ENCODE measurements at regions not wholly inside any gene's neighbourhood (a gene's known extent, or its start where the extent isn't known, plus 50 kb on each side); places are given as distances from the start of the nearest gene placed in this dataset.

DNA sequence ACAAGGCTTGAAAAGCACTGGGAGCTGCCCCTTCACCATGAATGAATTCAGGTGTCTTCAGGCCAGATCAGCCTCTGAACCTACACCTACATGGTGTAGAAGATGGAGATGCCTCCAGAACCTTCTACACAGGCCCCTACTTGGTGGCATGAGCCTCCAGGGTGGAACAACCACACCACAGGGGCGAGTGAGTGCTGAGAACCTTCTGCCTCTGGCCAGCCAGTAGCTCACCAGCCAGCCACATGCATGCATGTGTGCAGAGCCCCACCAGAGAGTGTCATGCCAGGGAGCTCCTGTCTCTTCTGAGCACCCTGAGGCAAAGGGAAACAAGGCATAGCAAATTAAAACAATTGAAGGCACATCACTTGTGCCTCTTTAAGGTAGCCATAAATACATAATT is 161.8 kb upstream of the TOPAZ1 start:
- ATAC-seq (ENCODE audit: low read depth) (no peak), DNase-seq (no peak)
- Histone ChIP-seq H3K9me3 (ENCODE audit: control extremely low read depth in 1 of 3, control insufficient read depth in 2 of 3, insufficient read depth in 1 of 3, low read length in 2 of 3) (no peaks in the 10 kb centered on the region), H3K27ac (ENCODE audit: low read length in 2 of 2) (no peak overlapping the region), H3K9ac (ENCODE audit: low read length) (no peak overlapping the region), H3K79me2 (ENCODE audit: control insufficient read depth, insufficient read depth, low read length) (no peaks in the 10 kb centered on the region), H3K36me3 (replicated peaks in 1 of 2; ENCODE audit: control extremely low read depth in 1 of 2, control insufficient read depth in 1 of 2, extremely low read depth in 1 of 2, insufficient read depth in 2 of 2, low read length in 1 of 2) (no peaks in the 10 kb centered on the region), H3K4me3 (ENCODE audit: control extremely low read depth in 1 of 5, extremely low read depth in 1 of 5, insufficient read depth in 1 of 5, low read depth in 2 of 5, low read length in 4 of 5) (no peak overlapping the region), H4K20me1 (ENCODE audit: control insufficient read depth, insufficient read depth, low read length, poor library complexity, severe bottlenecking) (no peaks in the 10 kb centered on the region), H3K4me1 (ENCODE audit: control insufficient read depth in 2 of 2, insufficient read depth in 2 of 2, low read length in 2 of 2) (no peaks in the 10 kb centered on the region), H3K27me3 (replicated peaks in 1 of 4; ENCODE audit: control extremely low read depth in 1 of 4, control insufficient read depth in 3 of 4, insufficient read depth in 4 of 4, low read length in 3 of 4) (no peaks in the 10 kb centered on the region), H3K4me2 (replicated peaks; ENCODE audit: low read depth, low read length, poor library complexity, severe bottlenecking) (no peak overlapping the region), H2AFZ (ENCODE audit: insufficient read depth, low read depth, low read length, poor library complexity, severe bottlenecking) (no peak overlapping the region)
- POLR2A ChIA-PET = no interaction called here
- intact Hi-C loops (cut with micrococcal nuclease) = no loop called here
- WGBS (ENCODE audit: insufficient coverage) = 75% methylated on average over 1 of the region's 1 CpG
- H3K4me3 Mint-ChIP-seq = no peak overlapping the region
- H3K27ac Mint-ChIP-seq = no peak overlapping the region
- TF ChIP-seq, protein P1, sequence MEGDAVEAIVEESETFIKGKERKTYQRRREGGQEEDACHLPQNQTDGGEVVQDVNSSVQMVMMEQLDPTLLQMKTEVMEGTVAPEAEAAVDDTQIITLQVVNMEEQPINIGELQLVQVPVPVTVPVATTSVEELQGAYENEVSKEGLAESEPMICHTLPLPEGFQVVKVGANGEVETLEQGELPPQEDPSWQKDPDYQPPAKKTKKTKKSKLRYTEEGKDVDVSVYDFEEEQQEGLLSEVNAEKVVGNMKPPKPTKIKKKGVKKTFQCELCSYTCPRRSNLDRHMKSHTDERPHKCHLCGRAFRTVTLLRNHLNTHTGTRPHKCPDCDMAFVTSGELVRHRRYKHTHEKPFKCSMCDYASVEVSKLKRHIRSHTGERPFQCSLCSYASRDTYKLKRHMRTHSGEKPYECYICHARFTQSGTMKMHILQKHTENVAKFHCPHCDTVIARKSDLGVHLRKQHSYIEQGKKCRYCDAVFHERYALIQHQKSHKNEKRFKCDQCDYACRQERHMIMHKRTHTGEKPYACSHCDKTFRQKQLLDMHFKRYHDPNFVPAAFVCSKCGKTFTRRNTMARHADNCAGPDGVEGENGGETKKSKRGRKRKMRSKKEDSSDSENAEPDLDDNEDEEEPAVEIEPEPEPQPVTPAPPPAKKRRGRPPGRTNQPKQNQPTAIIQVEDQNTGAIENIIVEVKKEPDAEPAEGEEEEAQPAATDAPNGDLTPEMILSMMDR (IDR thresholded peaks at IDR 0.05) = no peak
- no peak for TF ChIP-seq EZH2 (IDR thresholded peaks at IDR 0.05; ENCODE audit: borderline replicate concordance, insufficient read depth, low read depth, low read length, poor library complexity, severe bottlenecking)
- H3K27me3 Mint-ChIP-seq = no peaks in the 10 kb centered on the region
- CTCF ChIA-PET = interaction anchor here (1.5 kb wide), 1 partner anchor 84 kb away, joined by 4 read pairs; no protein-coding TSS in a partner anchor
- peaks cover 8% of the 10 kb centered on the region for H3K4me1 Mint-ChIP-seq
- no peaks in the 10 kb centered on the region for H3K9me3 Mint-ChIP-seq (ENCODE audit: insufficient read depth)

DNA sequence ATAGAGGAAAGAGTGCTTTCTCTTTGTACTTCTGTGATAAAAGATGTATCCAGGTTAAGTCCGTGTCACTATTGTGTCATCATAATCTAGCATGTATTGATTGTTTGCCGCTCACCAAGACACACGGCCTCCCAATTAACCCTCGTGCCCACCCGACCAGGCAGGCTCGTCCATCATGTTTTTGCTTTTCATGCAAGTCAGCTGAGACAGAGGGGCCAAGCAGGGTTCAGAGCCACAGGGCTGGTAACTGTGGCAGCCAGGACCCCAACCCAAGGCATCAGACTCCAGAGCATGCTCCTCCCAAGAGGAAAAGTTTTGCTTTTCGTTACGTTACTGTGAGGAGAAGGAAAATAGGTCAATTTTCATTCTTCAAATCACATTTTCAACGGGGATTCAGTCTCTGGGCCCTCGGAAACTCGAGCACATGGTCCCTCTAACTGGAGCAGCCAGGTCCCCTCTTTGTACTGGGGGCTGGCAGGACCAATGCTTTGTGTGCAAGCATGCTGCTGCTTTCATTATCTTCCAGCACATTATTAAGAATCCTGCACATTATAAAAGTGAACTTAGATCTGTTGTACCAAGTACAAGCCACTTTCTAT is 161.1 kb upstream of the TOPAZ1 start:
- H3K27me3 ChIP-seq (replicated peaks in 1 of 4; ENCODE audit: control extremely low read depth in 1 of 4, control insufficient read depth in 3 of 4, insufficient read depth in 4 of 4, low read length in 3 of 4) = no peaks in the 10 kb centered on the region
- ChIA-PET POLR2A (no interaction called here), CTCF (no interaction called here)
- peaks cover 8% of the 10 kb centered on the region for H3K4me1 Mint-ChIP-seq
- H3K4me3 Mint-ChIP-seq = no peak overlapping the region
- H3K27ac Mint-ChIP-seq = no peak overlapping the region
- intact Hi-C loops (cut with micrococcal nuclease) = no loop called here
- no peak overlapping the region for H3K27ac ChIP-seq (ENCODE audit: low read length in 2 of 2)
- H3K79me2 ChIP-seq (ENCODE audit: control insufficient read depth, insufficient read depth, low read length) = no peaks in the 10 kb centered on the region
- H4K20me1 ChIP-seq (ENCODE audit: control insufficient read depth, insufficient read depth, low read length, poor library complexity, severe bottlenecking) = no peaks in the 10 kb centered on the region
- ATAC-seq (ENCODE audit: low read depth) (no peak), DNase-seq (no peak)
- WGBS (ENCODE audit: insufficient coverage) = 95% methylated on average over 9 of the region's 11 CpGs
- H3K36me3 ChIP-seq (replicated peaks in 1 of 2; ENCODE audit: control extremely low read depth in 1 of 2, control insufficient read depth in 1 of 2, extremely low read depth in 1 of 2, insufficient read depth in 2 of 2, low read length in 1 of 2) = no peaks in the 10 kb centered on the region
- H3K9me3 ChIP-seq (ENCODE audit: control extremely low read depth in 1 of 3, control insufficient read depth in 2 of 3, insufficient read depth in 1 of 3, low read length in 2 of 3) = no peaks in the 10 kb centered on the region
- H3K4me2 ChIP-seq (replicated peaks; ENCODE audit: low read depth, low read length, poor library complexity, severe bottlenecking) = no peak overlapping the region
- H3K9me3 Mint-ChIP-seq (ENCODE audit: insufficient read depth) = no peaks in the 10 kb centered on the region
- TF ChIP-seq, protein P1 (IDR thresholded peaks at IDR 0.05) = no peak
- TF ChIP-seq EZH2 (IDR thresholded peaks at IDR 0.05; ENCODE audit: borderline replicate concordance, insufficient read depth, low read depth, low read length, poor library complexity, severe bottlenecking) = no peak
- no peak overlapping the region for H2AFZ ChIP-seq (ENCODE audit: insufficient read depth, low read depth, low read length, poor library complexity, severe bottlenecking)
- no peaks in the 10 kb centered on the region for H3K27me3 Mint-ChIP-seq
- H3K4me1 ChIP-seq (ENCODE audit: control insufficient read depth in 2 of 2, insufficient read depth in 2 of 2, low read length in 2 of 2) = no peaks in the 10 kb centered on the region
- H3K4me3 ChIP-seq (ENCODE audit: control extremely low read depth in 1 of 5, extremely low read depth in 1 of 5, insufficient read depth in 1 of 5, low read depth in 2 of 5, low read length in 4 of 5) = no peak overlapping the region
- no peak overlapping the region for H3K9ac ChIP-seq (ENCODE audit: low read length)
